HEK293 (cell line): ENCODE measurements at regions not wholly inside any gene's neighbourhood (a gene's known extent, or its start where the extent isn't known, plus 50 kb on each side); places are given as distances from the start of the nearest gene placed in this dataset.

ENCODE experiments used
- ATF2 ChIP-seq: fragments of 450-650 bp; formaldehyde crosslinking; IDR thresholded peaks from 2 replicates; pipeline ENCODE4 v1.5.1; 2016; ENCODE audit warnings: missing biosample characterization, missing genetic modification characterization, low read depth
- CTCF ChIP-seq: fragments of 450-650 bp; formaldehyde crosslinking; IDR thresholded peaks from 2 replicates; pipeline ENCODE4 v1.5.1; 2016; ENCODE audit warnings: missing biosample characterization, missing genetic modification characterization
- EGR2 ChIP-seq: fragments of 450-650 bp; formaldehyde crosslinking; IDR thresholded peaks from 2 replicates; pipeline ENCODE4 v1.5.1; 2016; ENCODE audit warnings: low read depth, missing biosample characterization, missing genetic modification characterization
- SETDB1 ChIP-seq: IDR thresholded peaks from one replicate; pipeline ENCODE4 v1.6.1; 2017; ENCODE audit warnings: mild to moderate bottlenecking, low read length, moderate library complexity, mixed read lengths; ENCODE audit not compliant: insufficient read length
- SP3 ChIP-seq: fragments of 450-650 bp; formaldehyde crosslinking; IDR thresholded peaks from 2 replicates; pipeline ENCODE4 v1.5.1; 2016; ENCODE audit warnings: missing biosample characterization, missing genetic modification characterization
- YY1 ChIP-seq: fragments of 450-650 bp; formaldehyde crosslinking; IDR thresholded peaks from 2 replicates; pipeline ENCODE4 v1.5.1; 2018; ENCODE audit warnings: missing biosample characterization, missing genetic modification characterization
- ZNF335 ChIP-seq: fragments of 450-650 bp; formaldehyde crosslinking; conservative IDR thresholded peaks from 2 replicates; pipeline ENCODE4 v1.5.1; 2016; ENCODE audit warnings: missing biosample characterization, missing genetic modification characterization
- ZNF488 ChIP-seq: fragments of 450-650 bp; formaldehyde crosslinking; IDR thresholded peaks from 2 replicates; pipeline ENCODE4 v1.5.1; 2016; ENCODE audit warnings: missing biosample characterization, missing genetic modification characterization
- ZNF521 ChIP-seq: fragments of 450-650 bp; formaldehyde crosslinking; IDR thresholded peaks from 2 replicates; pipeline ENCODE4 v1.5.1; 2017; ENCODE audit warnings: missing biosample characterization, mild to moderate bottlenecking, missing genetic modification characterization
- ZNF610 ChIP-seq: fragments of 450-650 bp; formaldehyde crosslinking; IDR thresholded peaks from 2 replicates; pipeline ENCODE4 v1.5.1; 2016; ENCODE audit warnings: missing biosample characterization, missing genetic modification characterization, borderline replicate concordance
- ZNF792 ChIP-seq: fragments of 450-650 bp; formaldehyde crosslinking; IDR thresholded peaks from 2 replicates; pipeline ENCODE4 v1.5.1; 2016; ENCODE audit warnings: missing biosample characterization, missing genetic modification characterization
- TF ChIP-seq, protein P1 (sequence below): fragments of 450-650 bp; IDR thresholded peaks from 2 replicates; pipeline ENCODE4 v1.5.1; 2018; ENCODE audit warnings: missing biosample characterization, mild to moderate bottlenecking, missing genetic modification characterization

- TF ChIP-seq CTCF (tag by site-specific recombination), result no peak
- no peak for TF ChIP-seq ATF2 (tag by site-specific recombination)
- TF ChIP-seq, protein P1, sequence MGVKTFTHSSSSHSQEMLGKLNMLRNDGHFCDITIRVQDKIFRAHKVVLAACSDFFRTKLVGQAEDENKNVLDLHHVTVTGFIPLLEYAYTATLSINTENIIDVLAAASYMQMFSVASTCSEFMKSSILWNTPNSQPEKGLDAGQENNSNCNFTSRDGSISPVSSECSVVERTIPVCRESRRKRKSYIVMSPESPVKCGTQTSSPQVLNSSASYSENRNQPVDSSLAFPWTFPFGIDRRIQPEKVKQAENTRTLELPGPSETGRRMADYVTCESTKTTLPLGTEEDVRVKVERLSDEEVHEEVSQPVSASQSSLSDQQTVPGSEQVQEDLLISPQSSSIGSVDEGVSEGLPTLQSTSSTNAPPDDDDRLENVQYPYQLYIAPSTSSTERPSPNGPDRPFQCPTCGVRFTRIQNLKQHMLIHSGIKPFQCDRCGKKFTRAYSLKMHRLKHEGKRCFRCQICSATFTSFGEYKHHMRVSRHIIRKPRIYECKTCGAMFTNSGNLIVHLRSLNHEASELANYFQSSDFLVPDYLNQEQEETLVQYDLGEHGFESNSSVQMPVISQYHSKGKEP, result no peak
- no peak for TF ChIP-seq SETDB1
- no peak for TF ChIP-seq YY1
- no peak for TF ChIP-seq ZNF488 (tag by site-specific recombination)
- no peak for TF ChIP-seq ZNF335 (tag by site-specific recombination)
- TF ChIP-seq SP3 (tag by site-specific recombination), result no peak
- TF ChIP-seq ZNF610 (tag by site-specific recombination), result no peak
- TF ChIP-seq EGR2 (tag by site-specific recombination), result no peak
- TF ChIP-seq ZNF792 (tag by site-specific recombination), result no peak
- no peak for TF ChIP-seq ZNF521 (tag by site-specific recombination)
Observed at GRCh38 chr2:242034996-242035814, 165.7 kb downstream of the RTP5 start.
